ENCODE measurements at regions not wholly inside any gene's neighbourhood (a gene's known extent, or its start where the extent isn't known, plus 50 kb on each side); places are given as distances from the start of the nearest gene placed in this dataset.

GRCh38 chr15:47362118-47362905, 355.0 kb upstream of the SEMA6D start:
- intact Hi-C loops (cut with DNase I): no loop called here
- H3K9me3 ChIP-seq: no peaks in the 10 kb centered on the region
- no peak for TF ChIP-seq CTCF (IDR thresholded peaks at IDR 0.05)
- H3K36me3 ChIP-seq: no peaks in the 10 kb centered on the region
- H3K4me3 ChIP-seq: no peak overlapping the region
- no peaks in the 10 kb centered on the region for H3K4me1 ChIP-seq
- no peak for DNase-seq (ENCODE audit: low spot score in 2 of 2)
- H3K27me3 ChIP-seq: no peaks in the 10 kb centered on the region
- H3K27ac ChIP-seq: no peak overlapping the region

- Histone ChIP-seq H3K4me1 (no peaks in the 10 kb centered on the region), H3K9me3 (no peaks in the 10 kb centered on the region), H3K36me3 (no peaks in the 10 kb centered on the region), H3K27ac (no peak overlapping the region), H3K27me3 (no peaks in the 10 kb centered on the region), H3K4me3 (no peak overlapping the region)
- DNase-seq (ENCODE audit: low spot score in 2 of 2): no peak
- intact Hi-C loops (cut with DNase I): no loop called here
- no peak for TF ChIP-seq CTCF (IDR thresholded peaks at IDR 0.05)
These were observed 353.7 kb upstream of the SEMA6D start for GRCh38 chr15:47363653-47364052.

GRCh38 chr15:47364230-47365141, 352.8 kb upstream of the SEMA6D start:
- no peak overlapping the region for H3K27ac ChIP-seq
- H3K36me3 ChIP-seq: no peaks in the 10 kb centered on the region
- no peaks in the 10 kb centered on the region for H3K9me3 ChIP-seq
- no peak for TF ChIP-seq CTCF (IDR thresholded peaks at IDR 0.05)
- no peak overlapping the region for H3K4me3 ChIP-seq
- no peaks in the 10 kb centered on the region for H3K27me3 ChIP-seq
- DNase-seq (ENCODE audit: low spot score in 2 of 2): no peak
- intact Hi-C loops (cut with DNase I): no loop called here
- H3K4me1 ChIP-seq: no peaks in the 10 kb centered on the region

GRCh38 chr15:47366884-47367283, 350.4 kb upstream of the SEMA6D start:
- intact Hi-C loops (cut with DNase I): no loop called here
- no peak for TF ChIP-seq CTCF (IDR thresholded peaks at IDR 0.05)

GRCh38 chr15:47367726-47368390, 349.4 kb upstream of the SEMA6D start:
- no peak for TF ChIP-seq CTCF (IDR thresholded peaks at IDR 0.05)
- no peaks in the 10 kb centered on the region for H3K4me1 ChIP-seq
- H3K4me3 ChIP-seq: no peak overlapping the region
- intact Hi-C loops (cut with DNase I): no loop called here
- DNase-seq (ENCODE audit: low spot score in 2 of 2): no peak
- H3K36me3 ChIP-seq: no peaks in the 10 kb centered on the region
- H3K9me3 ChIP-seq: no peaks in the 10 kb centered on the region
- no peaks in the 10 kb centered on the region for H3K27me3 ChIP-seq
- no peak overlapping the region for H3K27ac ChIP-seq

More at GRCh38 chr15:47366884-47367283, 350.4 kb upstream of the SEMA6D start:
- H3K4me3 ChIP-seq: no peak overlapping the region
- no peaks in the 10 kb centered on the region for H3K9me3 ChIP-seq
- no peaks in the 10 kb centered on the region for H3K36me3 ChIP-seq
- no peaks in the 10 kb centered on the region for H3K4me1 ChIP-seq
- DNase-seq (ENCODE audit: low spot score in 2 of 2): no peak
- no peaks in the 10 kb centered on the region for H3K27me3 ChIP-seq
- no peak overlapping the region for H3K27ac ChIP-seq
